IPS-11a (cell line): ENCODE measurements at regions not wholly inside any gene's neighbourhood (a gene's known extent, or its start where the extent isn't known, plus 50 kb on each side); places are given as distances from the start of the nearest gene placed in this dataset.

ENCODE experiments used
- H3K4me3 ChIP-seq: one replicate; pipeline ENCODE4 v1.5.1; 2013; ENCODE audit warnings: low read depth, low read length, control low read depth

DNA sequence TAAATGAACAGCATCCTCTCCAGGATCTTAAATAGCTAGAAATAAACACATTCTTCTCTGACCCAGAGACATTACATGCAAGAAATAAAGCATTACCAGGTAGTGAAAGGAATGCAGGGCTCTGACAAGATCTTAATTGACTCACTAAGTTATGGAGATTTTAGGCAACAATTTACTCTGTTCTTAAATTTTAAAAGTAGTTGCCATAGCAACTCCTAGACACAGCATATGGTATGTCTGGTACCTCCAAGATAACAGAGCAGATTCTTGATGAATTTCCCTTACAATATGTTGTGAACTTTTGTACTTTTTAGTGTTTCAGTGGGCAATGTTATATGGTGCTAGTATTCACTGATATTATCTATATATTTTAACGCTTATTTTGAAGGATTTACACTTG is 76.7 kb upstream of the G2E3 start:
- H3K4me3 ChIP-seq: no peak overlapping the region

DNA sequence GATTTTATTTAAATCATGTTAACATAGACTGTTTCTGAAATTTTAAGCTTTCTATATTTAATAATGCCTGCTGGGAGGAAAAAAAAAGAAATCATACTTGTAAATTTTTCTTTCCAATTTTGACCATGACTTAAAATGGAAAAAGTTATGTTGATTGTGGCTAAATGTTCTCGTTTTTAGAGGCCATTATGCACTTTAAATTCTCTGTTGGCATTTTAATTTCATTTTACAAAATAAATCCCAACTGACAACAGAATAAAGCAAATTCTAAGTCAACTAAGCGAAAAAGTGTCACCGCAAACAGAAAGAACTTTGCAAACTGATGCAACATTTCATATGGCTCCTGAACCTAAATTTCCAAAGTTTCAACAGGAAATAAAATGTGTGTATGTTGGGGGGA is 74.8 kb upstream of the G2E3 start:
- no peak overlapping the region for H3K4me3 ChIP-seq

DNA sequence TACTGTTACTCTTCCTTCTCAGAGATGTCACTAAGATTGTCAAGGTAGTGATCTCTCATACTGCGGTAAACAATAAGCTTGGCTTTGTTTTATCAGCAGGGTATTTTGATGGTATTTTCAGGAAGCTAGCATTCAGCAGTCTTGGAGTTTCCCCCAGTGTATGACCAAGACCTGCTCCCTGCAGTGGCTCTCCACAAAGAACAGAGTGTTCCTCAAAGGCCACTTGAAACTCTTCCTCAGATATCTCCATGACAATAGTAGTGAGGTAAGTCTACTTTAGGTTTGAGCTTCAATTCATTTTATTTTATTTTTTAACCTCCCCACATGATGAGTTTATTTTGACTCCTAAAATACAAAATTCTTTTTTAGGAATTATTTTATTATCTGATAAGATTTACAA is 74.0 kb upstream of the G2E3 start:
- no peak overlapping the region for H3K4me3 ChIP-seq

DNA sequence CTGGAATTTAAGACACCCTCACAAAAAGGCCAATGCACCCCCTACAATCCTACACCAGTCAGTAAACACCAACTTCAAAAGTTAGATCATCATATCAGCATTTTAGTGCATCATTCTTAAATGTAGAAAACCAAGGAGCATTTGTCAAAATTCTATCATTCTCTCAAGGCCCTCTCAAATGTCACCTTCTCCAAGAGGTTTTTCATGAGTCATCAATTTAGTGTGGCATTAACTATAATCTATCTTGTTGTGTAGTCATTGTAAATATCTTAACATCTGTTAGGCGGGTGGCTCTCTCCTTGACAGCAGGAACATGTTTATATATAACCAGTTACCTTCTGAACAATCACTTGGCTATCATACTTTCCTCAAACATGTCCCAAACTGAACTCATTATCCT is 62.1 kb upstream of the G2E3 start:
- no peak overlapping the region for H3K4me3 ChIP-seq

- H3K4me3 ChIP-seq: no peak overlapping the region
Measured at GRCh38 chr14:30499358-30499757, 59.6 kb upstream of the G2E3 start.

- no peak overlapping the region for H3K4me3 ChIP-seq
Measured at GRCh38 chr14:30500222-30500621, 58.7 kb upstream of the G2E3 start.

DNA sequence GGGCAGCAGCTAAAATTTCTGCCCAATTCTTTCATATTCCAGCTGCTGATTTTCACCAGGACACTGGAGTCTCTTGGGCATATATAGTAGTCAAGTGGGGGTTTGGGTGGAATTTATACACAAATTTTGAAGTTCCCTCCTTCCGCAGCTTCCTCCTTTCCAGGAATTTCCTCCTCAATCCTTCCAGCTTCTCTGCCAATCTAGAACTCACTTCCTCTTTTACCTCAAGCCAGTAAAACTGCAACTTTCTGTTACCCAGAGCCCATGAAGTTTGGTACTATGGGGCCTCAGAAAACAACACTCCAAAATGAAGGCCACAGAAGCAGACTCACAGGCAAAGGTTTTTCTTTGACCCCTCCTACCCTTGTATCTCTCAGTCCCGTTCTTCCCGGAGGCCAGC is 51.7 kb upstream of the G2E3 start:
- no peak overlapping the region for H3K4me3 ChIP-seq
